OCI-M2 (cell line): ENCODE measurements at regions not wholly inside any gene's neighbourhood (a gene's known extent, or its start where the extent isn't known, plus 50 kb on each side); places are given as distances from the start of the nearest gene placed in this dataset.
"Not testable (repeated sequence)": the region's sequence is repeated elsewhere in the genome, so short reads cannot be mapped to it uniquely, and the experiment has no call there.

Experiments used
- DNase-seq: peaks from one replicate; lab custom pipeline; 2025; ENCODE audit not compliant: unreplicated experiment; lab: John Stamatoyannopoulos, UW

GRCh38 chr10:80741278-80741677 is 203.6 kb downstream of the SH2D4B start:
- no peak for DNase-seq

GRCh38 chr10:80750268-80750667 is 212.6 kb downstream of the SH2D4B start:
- DNase-seq = no peak

- no peak for DNase-seq
These were observed 214.2 kb downstream of the SH2D4B start for GRCh38 chr10:80751940-80752339.

DNA sequence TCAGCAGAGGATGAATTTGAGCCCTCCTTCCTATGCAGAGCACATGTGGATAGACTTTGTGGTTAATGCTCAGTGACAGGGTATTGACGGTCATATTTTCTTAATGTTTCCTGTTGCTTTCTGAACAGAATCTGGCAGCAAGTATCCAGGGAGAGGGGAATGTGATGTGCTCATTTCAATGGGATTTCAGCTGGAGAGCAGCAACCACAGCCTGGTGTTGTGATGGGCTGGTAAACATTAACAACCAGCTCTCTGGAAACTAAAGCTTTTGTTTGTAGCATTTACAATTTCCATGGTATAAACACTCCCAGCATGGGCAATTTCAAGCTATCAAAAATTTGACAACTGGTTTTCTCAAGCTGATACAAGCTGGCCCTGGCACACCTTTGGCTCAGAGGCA is 215.9 kb downstream of the SH2D4B start:
- no peak for DNase-seq

DNA sequence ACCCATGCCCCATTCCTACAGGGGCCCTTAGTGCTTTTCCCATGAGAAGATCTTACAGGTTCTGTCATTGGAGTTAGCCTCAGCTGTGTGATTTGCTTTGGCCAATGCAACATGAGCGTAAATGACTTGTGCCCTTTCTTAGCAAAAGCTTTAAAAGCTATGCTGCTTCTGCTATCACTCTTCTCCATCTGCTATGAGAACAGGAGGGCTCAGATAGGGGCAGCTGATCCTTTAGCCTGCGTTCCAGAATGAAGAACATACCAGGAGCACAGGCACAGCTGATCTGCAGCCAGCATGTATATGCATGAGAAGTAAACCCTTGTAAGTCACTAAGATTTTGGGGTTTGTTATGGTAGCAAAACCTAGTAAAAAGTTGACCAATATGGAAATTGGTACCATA is 218.2 kb downstream of the SH2D4B start:
- DNase-seq = no peak

DNA sequence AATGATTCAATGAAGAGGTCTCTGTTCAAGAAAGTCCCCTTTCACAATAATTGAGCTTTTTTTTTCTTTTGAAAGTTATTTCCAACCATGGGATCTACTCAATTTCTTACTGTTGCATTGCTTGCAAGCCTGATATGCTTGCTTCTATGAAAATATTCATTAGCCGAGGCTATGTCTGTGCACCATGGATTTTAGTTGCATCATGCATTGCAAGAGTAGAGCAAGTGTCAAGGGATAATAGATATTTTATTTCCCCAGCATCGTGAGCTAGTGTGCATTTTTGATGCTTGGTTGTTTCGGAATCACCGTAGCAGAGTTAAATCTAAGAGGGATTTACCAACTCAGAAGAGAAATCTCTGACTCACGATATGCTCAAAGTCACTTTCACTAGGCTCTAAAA is 222.0 kb downstream of the SH2D4B start:
- DNase-seq = no peak

GRCh38 chr10:80760914-80761371 is 223.2 kb downstream of the SH2D4B start:
- DNase-seq = no peak

GRCh38 chr10:80767963-80768362 is 230.3 kb downstream of the SH2D4B start:
- DNase-seq = no peak

GRCh38 chr10:80769700-80770160 is 232.0 kb downstream of the SH2D4B start:
- DNase-seq = no peak

- DNase-seq = no peak
These were observed 232.5 kb downstream of the SH2D4B start for GRCh38 chr10:80770239-80770638.

DNA sequence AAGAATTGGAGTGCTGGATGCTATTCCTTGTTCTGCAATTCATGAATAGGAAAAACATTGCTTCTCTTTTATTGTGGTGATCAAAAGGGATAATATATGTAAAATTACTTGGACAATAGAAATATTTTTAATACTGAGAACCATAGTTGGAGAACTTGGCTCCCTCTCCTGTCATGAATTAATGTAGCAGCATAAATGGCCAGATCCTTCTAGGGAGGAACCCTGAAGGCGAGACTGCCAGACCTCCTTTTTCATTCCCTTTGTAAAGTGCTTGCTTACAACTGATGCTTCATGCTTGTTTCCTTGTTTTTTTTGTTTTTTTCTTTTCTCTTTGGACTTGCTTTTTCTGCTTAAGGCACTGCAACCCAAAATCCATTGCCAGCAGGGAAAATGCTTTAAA is 233.6 kb downstream of the SH2D4B start:
- DNase-seq = no peak

DNA sequence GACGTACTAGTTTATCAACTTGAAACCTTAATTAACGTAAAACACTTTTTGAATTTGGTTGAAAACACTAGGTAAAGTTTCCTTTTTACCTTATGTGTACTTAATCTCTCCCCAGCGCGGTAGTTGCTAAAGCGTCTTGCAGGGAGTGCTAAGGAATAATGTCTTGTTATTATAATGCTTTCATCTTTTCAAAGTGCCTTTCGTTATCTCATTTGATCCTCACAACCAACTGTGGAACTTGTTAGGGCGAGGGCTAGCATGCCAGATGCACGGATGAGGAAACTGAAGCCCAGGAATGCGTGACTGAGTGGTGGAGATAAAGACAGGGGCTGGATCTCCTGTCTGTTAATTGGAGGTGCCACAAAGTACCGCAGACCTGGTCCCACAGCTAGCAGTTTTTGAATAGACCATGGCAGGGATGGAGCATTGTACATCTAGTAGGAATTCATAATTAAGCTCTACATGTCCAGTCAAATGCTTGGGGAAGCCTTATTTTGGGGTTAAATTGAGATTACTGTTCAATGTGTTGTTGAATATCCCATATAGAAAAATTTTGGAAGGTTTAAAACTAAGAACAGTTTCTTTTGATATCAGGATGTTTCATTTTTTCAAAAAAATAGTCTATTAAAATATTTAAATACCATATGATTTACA is 234.3 kb downstream of the SH2D4B start:
- no peak for DNase-seq

DNA sequence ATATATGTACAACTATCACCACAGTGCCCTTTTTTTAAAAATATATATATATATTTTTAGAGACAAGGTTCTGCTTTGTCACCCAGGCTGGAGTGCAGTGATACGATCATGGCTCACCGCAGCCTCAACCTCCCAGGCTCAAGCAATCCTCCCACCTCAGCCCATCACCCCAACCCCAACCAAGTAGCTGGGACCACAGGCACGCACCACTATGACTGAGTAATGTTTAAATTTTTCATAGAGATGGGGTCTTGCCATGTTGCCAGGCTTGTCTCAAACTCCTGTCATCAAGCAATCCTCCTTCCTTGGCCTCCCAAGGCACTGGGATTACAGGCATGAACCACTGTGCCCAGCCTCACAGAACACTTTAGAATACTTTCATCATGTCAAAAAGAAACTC is 234.9 kb downstream of the SH2D4B start:
- DNase-seq = no peak

- DNase-seq = no peak
These were observed 247.0 kb downstream of the SH2D4B start for GRCh38 chr10:80784695-80785094.

DNA sequence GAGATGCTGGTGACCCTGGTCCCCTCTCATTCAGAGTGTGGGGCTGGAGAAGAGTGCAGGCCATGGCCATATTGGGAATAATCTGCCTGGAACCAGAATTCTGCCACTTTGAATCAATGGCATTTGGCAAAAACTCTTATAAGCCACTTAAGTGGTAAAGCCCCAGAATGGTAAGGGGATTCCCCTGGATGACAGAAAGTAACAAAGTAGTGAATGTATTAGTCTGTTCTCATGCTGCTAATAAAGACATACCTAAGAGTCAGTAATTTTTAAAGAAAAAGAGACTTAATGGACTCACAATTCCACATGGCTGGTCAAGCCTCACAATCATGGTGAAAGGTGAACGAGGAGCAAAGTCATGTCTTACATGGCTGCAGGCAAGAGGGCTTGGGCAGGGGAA is 248.6 kb downstream of the SH2D4B start:
- no peak for DNase-seq

DNA sequence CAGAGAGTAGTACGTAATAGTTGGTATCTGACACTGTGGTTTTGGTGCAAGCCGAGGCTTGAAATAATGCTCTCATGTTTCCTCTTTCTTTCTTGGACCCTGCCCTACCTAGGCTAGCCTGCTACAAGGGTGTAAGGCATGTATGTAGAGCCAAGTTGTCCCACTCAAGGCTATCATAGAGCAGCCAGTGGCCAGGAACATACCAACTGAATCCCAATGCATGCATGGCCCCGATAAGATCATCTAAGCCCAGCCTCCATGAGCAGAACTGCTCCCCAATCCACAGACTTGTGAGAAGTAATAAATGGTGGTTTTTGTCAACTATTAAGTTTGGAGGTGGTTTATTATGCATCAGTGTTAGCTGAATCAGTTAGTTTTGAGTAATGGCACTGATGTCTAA is 250.2 kb downstream of the SH2D4B start:
- DNase-seq = no peak

DNA sequence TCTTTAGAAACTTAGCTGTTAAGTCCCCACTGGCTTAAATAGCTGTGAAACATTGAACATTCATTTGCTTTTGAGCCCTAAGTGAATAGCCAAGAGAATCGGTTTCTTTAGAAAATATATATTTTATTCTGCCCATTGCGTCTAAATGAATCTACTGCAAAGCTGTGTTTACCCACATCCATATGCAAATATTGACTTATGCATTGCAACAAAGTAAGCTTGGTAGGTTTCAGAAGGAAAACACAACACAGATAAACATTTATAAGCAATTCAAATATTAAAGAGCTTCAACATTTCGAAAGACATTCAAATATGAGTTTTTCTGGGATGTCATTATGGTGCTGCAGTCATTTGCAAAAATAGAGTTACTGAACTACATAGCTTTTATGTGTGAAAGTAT is 257.3 kb downstream of the SH2D4B start:
- DNase-seq = no peak

DNA sequence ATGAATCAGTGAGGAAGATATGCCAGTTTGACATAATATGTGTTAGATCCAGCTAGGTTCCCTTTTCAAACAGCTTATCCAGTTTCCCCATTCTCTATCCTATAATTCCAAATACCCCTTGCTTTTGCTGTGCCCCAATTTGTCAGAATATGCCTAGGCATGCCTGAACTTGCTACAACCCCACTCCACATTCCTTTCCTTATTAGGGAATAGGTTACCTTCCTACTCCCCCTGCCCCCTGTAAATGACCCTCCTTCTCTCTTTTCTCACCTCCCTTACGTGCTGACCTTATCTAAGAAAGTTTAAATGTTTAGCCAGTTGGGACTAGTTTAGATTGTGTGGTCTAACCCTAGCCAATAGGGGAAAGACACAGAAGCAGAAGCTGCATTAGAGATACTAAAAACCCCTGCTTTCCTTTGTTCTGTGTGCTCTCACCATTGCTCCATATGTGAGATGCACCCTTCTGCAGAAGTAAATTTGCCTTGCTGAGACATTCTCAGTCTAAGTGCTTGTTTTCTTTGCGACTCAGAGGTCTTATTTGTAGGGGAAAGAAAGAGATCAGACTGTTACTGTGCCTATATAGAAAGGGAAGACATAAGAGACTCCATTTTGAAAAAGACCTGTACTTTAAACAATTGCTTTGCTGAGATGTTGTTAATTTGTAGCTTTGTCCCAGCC is 267.8 kb downstream of the SH2D4B start:
- DNase-seq = no peak

- DNase-seq = no peak
These were observed 276.5 kb downstream of the SH2D4B start for GRCh38 chr10:80814147-80814652.

DNA sequence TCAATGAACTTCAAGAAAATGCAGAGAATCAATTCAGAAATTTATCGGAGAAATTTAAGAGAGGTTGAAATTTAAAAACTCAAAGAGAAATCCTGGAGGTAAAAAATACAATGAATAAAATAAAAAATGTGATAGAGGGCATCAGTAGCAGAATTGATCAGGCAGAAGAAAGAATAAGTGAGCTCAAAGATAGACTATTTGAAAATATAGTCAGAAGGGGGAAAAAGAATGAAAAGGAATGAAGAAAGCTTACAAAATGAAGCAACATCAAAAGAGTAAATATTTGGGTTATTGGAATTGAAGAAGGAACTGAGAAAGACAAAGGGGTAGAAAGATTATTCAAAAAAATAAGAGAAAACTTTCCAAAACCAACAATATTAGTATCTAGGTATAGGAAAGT is 291.4 kb downstream of the SH2D4B start:
- DNase-seq = no peak

- no peak for DNase-seq
These were observed 291.9 kb downstream of the SH2D4B start for GRCh38 chr10:80829562-80829961.

GRCh38 chr10:80832693-80833092 is 295.0 kb downstream of the SH2D4B start:
- not testable (repeated sequence) for DNase-seq
